Brain microvascular endothelial cell (primary cell): ENCODE measurements at regions not wholly inside any gene's neighbourhood (a gene's known extent, or its start where the extent isn't known, plus 50 kb on each side); places are given as distances from the start of the nearest gene placed in this dataset.

Experiments used
- DNase-seq: peaks from one replicate; pipeline ENCODE4 v3.0.0-alpha.2; 2020
- H3K27ac ChIP-seq: fragments of 250-450 bp; sonication (Bioruptor Pico); 2 replicates; pipeline ENCODE4 v1.5.1; 2020; ENCODE audit warnings: mild to moderate bottlenecking, moderate library complexity
- H3K27me3 ChIP-seq: fragments of 250-450 bp; sonication (Bioruptor Pico); replicated peaks from 2 replicates; pipeline ENCODE4 v1.5.1; 2020; ENCODE audit warnings: mild to moderate bottlenecking
- H3K36me3 ChIP-seq: fragments of 250-450 bp; sonication (Bioruptor Pico); replicated peaks from 2 replicates; pipeline ENCODE4 v1.5.1; 2020; ENCODE audit warnings: mild to moderate bottlenecking
- H3K4me3 ChIP-seq: 2 replicates; pipeline ENCODE4 v1.5.1; 2011; ENCODE audit warnings: low read depth, mild to moderate bottlenecking, control low read depth, low read length, moderate library complexity
- in situ Hi-C: cut with HindIII; loops from 2 replicates; pipeline ENCODE4 v1.10.0; 2017; ENCODE audit warnings: low sequenced_read_pairs, low pct_ligation_motif_present
- TF ChIP-seq, protein P1 (sequence below): IDR thresholded peaks from 2 replicates; pipeline ENCODE4 v1.5.1; 2011; ENCODE audit warnings: low read depth, mild to moderate bottlenecking, moderate library complexity, low read length, control low read depth, inconsistent platforms; ENCODE audit errors: missing control alignments

DNA sequence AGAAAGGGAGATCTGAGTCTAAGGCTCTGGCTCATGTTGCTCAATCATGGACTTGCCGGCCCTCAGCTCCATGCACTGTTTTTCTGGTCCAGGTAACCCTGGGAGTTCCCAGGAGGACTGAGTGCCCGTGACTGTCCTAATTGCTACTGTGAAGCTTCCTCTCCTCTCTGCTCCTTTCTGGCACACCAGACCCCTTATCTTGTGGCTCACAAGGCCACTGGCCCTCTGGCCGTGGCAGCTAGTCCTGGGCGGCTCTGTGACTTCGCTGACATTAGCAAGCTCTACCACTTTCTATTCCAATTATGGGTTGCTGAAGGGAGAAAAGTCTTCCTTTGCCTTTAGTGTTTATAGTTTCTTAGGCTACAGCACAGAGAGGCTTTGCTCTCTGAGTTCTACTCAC lies 380.2 kb downstream of the RWDD3 start:
- no peak for DNase-seq
- Histone ChIP-seq H3K27ac (no peak overlapping the region), H3K27me3 (no peaks in the 10 kb centered on the region), H3K36me3 (no peaks in the 10 kb centered on the region), H3K4me3 (no peak overlapping the region)
- in situ Hi-C loops, result no loop called here
- TF ChIP-seq, protein P1, sequence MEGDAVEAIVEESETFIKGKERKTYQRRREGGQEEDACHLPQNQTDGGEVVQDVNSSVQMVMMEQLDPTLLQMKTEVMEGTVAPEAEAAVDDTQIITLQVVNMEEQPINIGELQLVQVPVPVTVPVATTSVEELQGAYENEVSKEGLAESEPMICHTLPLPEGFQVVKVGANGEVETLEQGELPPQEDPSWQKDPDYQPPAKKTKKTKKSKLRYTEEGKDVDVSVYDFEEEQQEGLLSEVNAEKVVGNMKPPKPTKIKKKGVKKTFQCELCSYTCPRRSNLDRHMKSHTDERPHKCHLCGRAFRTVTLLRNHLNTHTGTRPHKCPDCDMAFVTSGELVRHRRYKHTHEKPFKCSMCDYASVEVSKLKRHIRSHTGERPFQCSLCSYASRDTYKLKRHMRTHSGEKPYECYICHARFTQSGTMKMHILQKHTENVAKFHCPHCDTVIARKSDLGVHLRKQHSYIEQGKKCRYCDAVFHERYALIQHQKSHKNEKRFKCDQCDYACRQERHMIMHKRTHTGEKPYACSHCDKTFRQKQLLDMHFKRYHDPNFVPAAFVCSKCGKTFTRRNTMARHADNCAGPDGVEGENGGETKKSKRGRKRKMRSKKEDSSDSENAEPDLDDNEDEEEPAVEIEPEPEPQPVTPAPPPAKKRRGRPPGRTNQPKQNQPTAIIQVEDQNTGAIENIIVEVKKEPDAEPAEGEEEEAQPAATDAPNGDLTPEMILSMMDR, result no peak

DNA sequence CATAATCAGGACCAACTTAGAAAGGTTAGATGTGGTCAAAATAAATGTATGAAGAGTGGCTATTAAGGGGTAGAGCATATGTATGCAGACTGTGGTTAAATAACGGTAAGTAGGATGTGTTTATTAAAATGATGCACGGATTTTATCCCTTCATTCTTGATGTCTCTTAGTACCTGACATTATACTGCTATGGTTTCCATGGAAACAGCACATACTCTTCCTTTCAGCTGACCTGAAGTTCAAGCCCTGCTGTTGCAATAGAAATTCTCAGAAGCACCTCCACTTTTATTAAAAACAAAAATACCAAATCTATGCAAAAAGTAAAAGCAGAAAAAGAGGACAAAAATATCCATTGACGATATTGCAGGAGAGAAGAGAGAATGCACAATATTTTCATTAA lies 381.4 kb downstream of the RWDD3 start:
- in situ Hi-C loops, result no loop called here
- no peak for DNase-seq
- Histone ChIP-seq H3K4me3 (no peak overlapping the region), H3K27me3 (no peaks in the 10 kb centered on the region), H3K36me3 (no peaks in the 10 kb centered on the region), H3K27ac (no peak overlapping the region)
- TF ChIP-seq, protein P1, result no peak

GRCh38 chr1:95620076-95620475 lies 386.1 kb downstream of the RWDD3 start:
- TF ChIP-seq, protein P1, result no peak

GRCh38 chr1:95622609-95623008 lies 388.6 kb downstream of the RWDD3 start:
- no peaks in the 10 kb centered on the region for H3K27me3 ChIP-seq

More at GRCh38 chr1:95620076-95620475, 386.1 kb downstream of the RWDD3 start:
- DNase-seq, result no peak
- in situ Hi-C loops, result no loop called here
- Histone ChIP-seq H3K27ac (no peak overlapping the region), H3K4me3 (no peak overlapping the region), H3K27me3 (no peaks in the 10 kb centered on the region), H3K36me3 (no peaks in the 10 kb centered on the region)

DNA sequence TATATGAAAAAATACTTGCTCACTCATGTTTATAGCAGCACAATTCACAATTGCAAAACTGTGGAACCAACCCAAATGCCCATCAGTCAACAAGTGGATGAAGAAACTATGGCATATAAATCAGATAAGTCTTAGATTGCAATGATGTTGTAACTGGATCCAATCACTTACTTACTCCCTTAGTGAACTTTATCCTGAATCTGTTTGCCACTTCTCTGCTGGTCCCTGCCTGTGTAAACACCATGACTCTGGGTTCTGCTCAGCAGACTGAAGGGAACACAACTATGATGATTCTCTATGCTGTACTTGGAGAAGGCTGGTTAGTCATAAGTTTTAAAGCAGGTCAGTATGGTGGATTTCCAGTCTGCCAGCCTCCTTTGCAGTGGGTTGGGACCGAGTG lies 391.2 kb downstream of the RWDD3 start:
- DNase-seq, result no peak
- Histone ChIP-seq H3K27me3 (no peaks in the 10 kb centered on the region), H3K36me3 (no peaks in the 10 kb centered on the region), H3K27ac (no peak overlapping the region), H3K4me3 (no peak overlapping the region)
- TF ChIP-seq, protein P1, result no peak
- in situ Hi-C loops, result no loop called here

More at GRCh38 chr1:95622609-95623008, 388.6 kb downstream of the RWDD3 start:
- no peak for DNase-seq
- Histone ChIP-seq H3K27ac (no peak overlapping the region), H3K4me3 (no peak overlapping the region), H3K36me3 (no peaks in the 10 kb centered on the region)
- TF ChIP-seq, protein P1, result no peak
- in situ Hi-C loops, result no loop called here

GRCh38 chr1:95627244-95627643 lies 393.2 kb downstream of the RWDD3 start:
- in situ Hi-C loops, result no loop called here
- DNase-seq, result no peak
- TF ChIP-seq, protein P1, result no peak

More at GRCh38 chr1:95627244-95627643, 393.2 kb downstream of the RWDD3 start:
- no peaks in the 10 kb centered on the region for H3K27me3 ChIP-seq
- H3K4me3 ChIP-seq, result no peak overlapping the region
- no peaks in the 10 kb centered on the region for H3K36me3 ChIP-seq
- no peak overlapping the region for H3K27ac ChIP-seq
